CD14-positive monocyte (primary cell): ENCODE measurements at regions not wholly inside any gene's neighbourhood (a gene's known extent, or its start where the extent isn't known, plus 50 kb on each side); places are given as distances from the start of the nearest gene placed in this dataset.

Source experiments
- DNase-seq, 3 donors: peaks; one replicate each; pipeline ENCODE4 v3.0.0-alpha.2; 2011 to 2022
- H2AFZ ChIP-seq: 2 replicates; pipeline ENCODE4 v1.6.0; 2012; ENCODE audit warnings: mild to moderate bottlenecking, low read depth, low read length, inconsistent platforms; ENCODE audit not compliant: insufficient read depth, poor library complexity, severe bottlenecking
- H3K27ac ChIP-seq, 2 donors: 1 replicate in 1 of 2; 2 replicates in 1 of 2; pipeline ENCODE4 v1.5.1; 2012 to 2013; ENCODE audit warnings: low read length in 2 of 2, control low read depth in 1 of 2, inconsistent platforms in 1 of 2, low read depth in 1 of 2, mild to moderate bottlenecking in 1 of 2
- H3K27me3 ChIP-seq, 2 donors: one replicate each; pipeline versions ENCODE4 v1.6.0 to v1.6.1; 2011 to 2013; ENCODE audit warnings: low read length in 2 of 2; ENCODE audit not compliant: control insufficient read depth in 2 of 2, insufficient read depth in 2 of 2
- H3K36me3 ChIP-seq, 2 donors: replicated peaks in 1 of 2; 1 replicate in 1 of 2; 2 replicates in 1 of 2; pipeline versions ENCODE4 v1.5.1 to v1.6.1; 2012 to 2013; ENCODE audit warnings: low read length in 2 of 2, control low read depth in 1 of 2, inconsistent platforms in 1 of 2, mild to moderate bottlenecking in 1 of 2; ENCODE audit not compliant: insufficient read depth in 2 of 2, control insufficient read depth in 1 of 2
- H3K4me1 ChIP-seq, 2 donors: 1 replicate in 1 of 2; 2 replicates in 1 of 2; pipeline versions ENCODE4 v1.5.1 to v1.6.1; 2012 to 2013; ENCODE audit warnings: low read length in 2 of 2, control low read depth in 1 of 2, inconsistent platforms in 1 of 2, mild to moderate bottlenecking in 1 of 2, moderate library complexity in 1 of 2; ENCODE audit not compliant: insufficient read depth in 2 of 2, control insufficient read depth in 1 of 2
- H3K4me2 ChIP-seq: replicated peaks from 2 replicates; pipeline ENCODE3; 2012; ENCODE audit warnings: low read length, moderate library complexity, mild to moderate bottlenecking; ENCODE audit not compliant: poor library complexity, severe bottlenecking; ENCODE audit errors: extremely low read depth
- H3K4me3 ChIP-seq, 3 experiments: fragments of 200-600 bp in 1 of 3; sonication (generic) in 1 of 3; replicated peaks in 1 of 3; 1 replicate in 2 of 3; 2 replicates in 1 of 3; pipeline ENCODE4 v1.5.1; 2011 to 2013; ENCODE audit warnings: low read length in 3 of 3, mild to moderate bottlenecking in 3 of 3, control low read depth in 2 of 3, low read depth in 2 of 3, inconsistent platforms in 1 of 3, moderate library complexity in 1 of 3
- H3K79me2 ChIP-seq: 2 replicates; pipeline ENCODE4 v1.6.0; 2012; ENCODE audit warnings: mild to moderate bottlenecking, control low read depth, inconsistent platforms, low read length, moderate library complexity; ENCODE audit not compliant: insufficient read depth
- H3K9ac ChIP-seq: 2 replicates; pipeline ENCODE4 v1.6.0; 2017; ENCODE audit warnings: low read length, mild to moderate bottlenecking; ENCODE audit not compliant: insufficient read depth, poor library complexity, severe bottlenecking
- H3K9me3 ChIP-seq, 2 donors: replicated peaks in 1 of 2; 1 replicate in 1 of 2; 2 replicates in 1 of 2; pipeline versions ENCODE4 v1.5.1 to v1.6.1; 2012 to 2013; ENCODE audit warnings: low read length in 2 of 2, control low read depth in 1 of 2; ENCODE audit not compliant: control insufficient read depth in 1 of 2, insufficient read depth in 1 of 2
- H4K20me1 ChIP-seq: 2 replicates; pipeline ENCODE4 v1.6.0; 2012; ENCODE audit warnings: mild to moderate bottlenecking, low read length, control low read depth, moderate library complexity; ENCODE audit not compliant: insufficient read depth
- H3K27ac Mint-ChIP-seq, 7 donors: one replicate each; pipeline ENCODE4 v1.8.0; 2020; ENCODE audit warnings: mild to moderate bottlenecking in 7 of 7, mixed read lengths in 7 of 7, moderate library complexity in 6 of 7, inconsistent platforms in 2 of 7
- H3K27me3 Mint-ChIP-seq, 3 donors: one replicate each; pipeline ENCODE4 v1.8.0; 2021 to 2022; ENCODE audit warnings: low read depth in 3 of 3, mild to moderate bottlenecking in 3 of 3, mixed read lengths in 3 of 3, moderate library complexity in 3 of 3, inconsistent platforms in 1 of 3
- H3K36me3 Mint-ChIP-seq, 2 donors: one replicate each; pipeline ENCODE4 v1.8.0; 2020; ENCODE audit warnings: mixed read lengths in 2 of 2, inconsistent platforms in 1 of 2, mild to moderate bottlenecking in 1 of 2
- H3K4me1 Mint-ChIP-seq: one replicate; pipeline ENCODE4 v1.8.0; 2020; ENCODE audit warnings: mild to moderate bottlenecking, mixed read lengths
- H3K4me3 Mint-ChIP-seq, 2 donors: one replicate each; pipeline ENCODE4 v1.8.0; 2020; ENCODE audit warnings: mild to moderate bottlenecking in 2 of 2, mixed read lengths in 2 of 2, moderate library complexity in 1 of 2
- H3K9me3 Mint-ChIP-seq, 7 donors: one replicate each; pipeline ENCODE4 v1.8.0; 2020 to 2022; ENCODE audit warnings: mixed read lengths in 7 of 7, mild to moderate bottlenecking in 6 of 7, moderate library complexity in 6 of 7, inconsistent platforms in 2 of 7
- WGBS: methylation state at CpG from one replicate; pipeline ENCODE4 v1.1.5; 2013; ENCODE audit warnings: missing lambda C conversion rate; ENCODE audit not compliant: insufficient coverage; 5-methylcytosine and 5-hydroxymethylcytosine counted together
- intact Hi-C, 2 donors: fragments of 100-400 bp; cut with micrococcal nuclease; formaldehyde crosslinking; loops; one replicate each; pipeline versions ENCODE4 v1.15.0 to v1.15.1; 2023
- TF ChIP-seq, protein P1 (sequence below): fragments of 200-600 bp; IDR thresholded peaks from one replicate; pipeline ENCODE4 v1.8.0; 2022; ENCODE audit warnings: antibody characterized with exemption, mild to moderate bottlenecking

DNA sequence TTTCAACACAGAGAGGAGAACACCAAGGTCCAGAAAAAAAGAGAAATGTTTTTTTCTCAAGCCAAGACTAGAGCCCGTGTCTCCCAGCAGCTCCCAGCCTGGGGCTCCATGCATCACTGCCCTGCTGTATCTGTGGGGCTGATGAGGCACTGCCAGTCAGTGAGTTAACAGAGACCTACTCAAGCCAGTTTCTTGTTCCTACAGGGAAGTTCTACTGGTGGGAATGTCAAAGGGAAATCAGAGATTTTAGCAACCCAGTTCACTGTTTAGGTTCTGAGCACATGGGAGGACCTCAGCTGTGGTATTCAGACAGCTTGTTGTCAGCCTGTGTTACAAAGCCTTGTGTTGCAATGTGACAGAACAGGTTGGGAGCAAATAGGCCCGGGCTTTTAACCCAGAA lies 234.3 kb downstream of the TLE3 start:
- no peak overlapping the region for H3K4me2 ChIP-seq

DNA sequence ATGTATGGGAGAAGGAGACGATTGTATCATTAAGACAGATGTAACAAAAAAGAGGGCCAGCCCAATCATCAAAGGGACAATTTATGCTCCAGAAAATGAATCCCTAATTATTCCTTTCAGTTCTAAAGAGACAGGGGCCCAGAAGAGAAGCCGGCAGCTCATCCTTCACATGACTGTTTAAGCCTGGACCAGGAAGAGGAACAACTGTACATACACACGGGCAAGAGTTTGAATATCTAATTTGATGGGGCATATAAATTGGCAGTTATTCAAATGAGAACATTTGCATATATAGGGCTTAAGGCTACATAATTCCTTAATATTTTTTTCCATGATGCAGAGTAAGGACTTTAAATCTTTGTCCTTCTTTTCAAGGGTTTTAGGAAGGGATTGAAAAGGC lies 232.3 kb downstream of the TLE3 start:
- Histone ChIP-seq H3K4me2 (no peak overlapping the region), H3K36me3 (no peaks in the 10 kb centered on the region), H3K9ac (no peak overlapping the region), H3K4me1 (no peaks in the 10 kb centered on the region), H2AFZ (no peak overlapping the region), H3K4me3 (no peak overlapping the region), H3K27me3 (no peaks in the 10 kb centered on the region), H4K20me1 (no peaks in the 10 kb centered on the region), H3K79me2 (no peaks in the 10 kb centered on the region), H3K9me3 (no peaks in the 10 kb centered on the region), H3K27ac (no peak overlapping the region)
- 75% methylated on average over 1 of the region's 3 CpGs for WGBS
- H3K9me3 Mint-ChIP-seq: peaks cover 0 to 7% (median 2%) of the 10 kb centered on the region in 7 donors
- H3K36me3 Mint-ChIP-seq: no peaks in the 10 kb centered on the region
- DNase-seq: no peak
- no peak overlapping the region for H3K4me3 Mint-ChIP-seq
- TF ChIP-seq, protein P1, sequence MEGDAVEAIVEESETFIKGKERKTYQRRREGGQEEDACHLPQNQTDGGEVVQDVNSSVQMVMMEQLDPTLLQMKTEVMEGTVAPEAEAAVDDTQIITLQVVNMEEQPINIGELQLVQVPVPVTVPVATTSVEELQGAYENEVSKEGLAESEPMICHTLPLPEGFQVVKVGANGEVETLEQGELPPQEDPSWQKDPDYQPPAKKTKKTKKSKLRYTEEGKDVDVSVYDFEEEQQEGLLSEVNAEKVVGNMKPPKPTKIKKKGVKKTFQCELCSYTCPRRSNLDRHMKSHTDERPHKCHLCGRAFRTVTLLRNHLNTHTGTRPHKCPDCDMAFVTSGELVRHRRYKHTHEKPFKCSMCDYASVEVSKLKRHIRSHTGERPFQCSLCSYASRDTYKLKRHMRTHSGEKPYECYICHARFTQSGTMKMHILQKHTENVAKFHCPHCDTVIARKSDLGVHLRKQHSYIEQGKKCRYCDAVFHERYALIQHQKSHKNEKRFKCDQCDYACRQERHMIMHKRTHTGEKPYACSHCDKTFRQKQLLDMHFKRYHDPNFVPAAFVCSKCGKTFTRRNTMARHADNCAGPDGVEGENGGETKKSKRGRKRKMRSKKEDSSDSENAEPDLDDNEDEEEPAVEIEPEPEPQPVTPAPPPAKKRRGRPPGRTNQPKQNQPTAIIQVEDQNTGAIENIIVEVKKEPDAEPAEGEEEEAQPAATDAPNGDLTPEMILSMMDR: no peak
- peaks cover 2 to 10% (median 4%) of the 10 kb centered on the region in 3 donors for H3K27me3 Mint-ChIP-seq
- no peaks in the 10 kb centered on the region for H3K4me1 Mint-ChIP-seq
- intact Hi-C loops: no loop called here
- H3K27ac Mint-ChIP-seq: peak overlapping the region in 1 of 7 donors; percentile 12

More for the DNA sequence above, 234.3 kb downstream of the TLE3 start:
- TF ChIP-seq, protein P1: no peak
- Mint-ChIP-seq H3K9me3 (peaks cover 0 to 7% (median 2%) of the 10 kb centered on the region in 7 donors), H3K4me1 (no peaks in the 10 kb centered on the region), H3K36me3 (no peaks in the 10 kb centered on the region), H3K27me3 (peaks cover 2 to 10% (median 6%) of the 10 kb centered on the region in 3 donors), H3K27ac (peak overlapping the region in 2 of 7 donors; percentile 7 to 10), H3K4me3 (no peak overlapping the region)
- Histone ChIP-seq H3K79me2 (no peaks in the 10 kb centered on the region), H3K9ac (no peak overlapping the region), H3K4me1 (no peaks in the 10 kb centered on the region), H3K9me3 (no peaks in the 10 kb centered on the region), H3K27me3 (no peaks in the 10 kb centered on the region), H2AFZ (no peak overlapping the region), H3K4me3 (no peak overlapping the region), H3K36me3 (no peaks in the 10 kb centered on the region), H3K27ac (no peak overlapping the region), H4K20me1 (no peaks in the 10 kb centered on the region)
- intact Hi-C loops: no loop called here
- WGBS: 89% methylated on average over 2 of the region's 2 CpGs
- DNase-seq: no peak
